HL-60 (cell line): ENCODE measurements at regions not wholly inside any gene's neighbourhood (a gene's known extent, or its start where the extent isn't known, plus 50 kb on each side); places are given as distances from the start of the nearest gene placed in this dataset.

Experiments
- DNase-seq, 2 experiments: peaks; one replicate each; pipeline ENCODE4 v3.0.0-alpha.2; 2010 to 2020; ENCODE audit warnings: low read depth in 1 of 2, low spot score in 1 of 2
- H3K27ac ChIP-seq: fragments of 250-450 bp; sonication (Bioruptor Pico); replicated peaks from 2 replicates; pipeline ENCODE4 v1.5.1; 2020; ENCODE audit warnings: mild to moderate bottlenecking, moderate library complexity
- H3K27me3 ChIP-seq: fragments of 250-450 bp; sonication (Bioruptor Pico); 2 replicates; pipeline ENCODE4 v1.5.1; 2021; ENCODE audit warnings: mild to moderate bottlenecking, moderate library complexity; ENCODE audit not compliant: insufficient read depth, poor library complexity, severe bottlenecking
- H3K4me3 ChIP-seq: replicated peaks from 2 replicates; pipeline ENCODE4 v1.5.1; 2011; ENCODE audit warnings: mild to moderate bottlenecking, control low read depth, low read length; ENCODE audit not compliant: insufficient read depth
- GABPA ChIP-seq: IDR thresholded peaks from 2 replicates; pipeline ENCODE4 v1.6.1; 2012; ENCODE audit warnings: low read depth
- POLR2AphosphoS5 ChIP-seq: IDR thresholded peaks from 2 replicates; pipeline ENCODE4 v1.6.1; 2012; ENCODE audit warnings: low read depth
- SPI1 ChIP-seq: IDR thresholded peaks from 2 replicates; pipeline ENCODE4 v1.6.1; 2012; ENCODE audit warnings: low read depth, mild to moderate bottlenecking, borderline replicate concordance
- TF ChIP-seq, protein P1 (sequence below): IDR thresholded peaks from one replicate; pipeline ENCODE4 v1.5.1; 2011; ENCODE audit warnings: low read length, control low read depth, inconsistent platforms; ENCODE audit not compliant: insufficient read depth
- TF ChIP-seq, protein P2 (sequence below): IDR thresholded peaks from 2 replicates; pipeline ENCODE4 v1.6.1; 2012; ENCODE audit warnings: low read depth; ENCODE audit not compliant: insufficient replicate concordance

DNA sequence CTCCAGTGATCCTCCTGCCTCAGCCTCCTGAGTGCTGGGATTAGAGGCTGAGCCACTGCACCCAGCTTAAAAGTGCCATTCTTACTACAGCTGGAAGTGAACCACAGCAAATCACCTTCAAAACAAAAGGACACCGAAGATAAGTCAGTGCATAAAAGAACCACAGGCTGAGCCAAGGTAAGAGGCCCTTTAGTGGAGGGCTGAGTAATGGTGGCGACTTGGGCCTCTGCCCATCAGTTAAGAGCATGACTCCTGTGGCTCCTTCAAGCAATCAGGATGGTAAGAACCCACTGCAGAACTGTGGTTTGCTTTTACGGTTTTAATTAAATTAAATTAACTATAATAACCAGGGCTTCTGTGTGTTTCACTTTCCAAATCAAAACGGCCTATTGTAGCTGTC, 75.1 kb downstream of the CTAGE1 start:
- H3K27me3 ChIP-seq, result peaks cover 14% of the 10 kb centered on the region
- TF ChIP-seq SPI1 (no peak), POLR2AphosphoS5 (no peak), GABPA (no peak)
- TF ChIP-seq, protein P1, sequence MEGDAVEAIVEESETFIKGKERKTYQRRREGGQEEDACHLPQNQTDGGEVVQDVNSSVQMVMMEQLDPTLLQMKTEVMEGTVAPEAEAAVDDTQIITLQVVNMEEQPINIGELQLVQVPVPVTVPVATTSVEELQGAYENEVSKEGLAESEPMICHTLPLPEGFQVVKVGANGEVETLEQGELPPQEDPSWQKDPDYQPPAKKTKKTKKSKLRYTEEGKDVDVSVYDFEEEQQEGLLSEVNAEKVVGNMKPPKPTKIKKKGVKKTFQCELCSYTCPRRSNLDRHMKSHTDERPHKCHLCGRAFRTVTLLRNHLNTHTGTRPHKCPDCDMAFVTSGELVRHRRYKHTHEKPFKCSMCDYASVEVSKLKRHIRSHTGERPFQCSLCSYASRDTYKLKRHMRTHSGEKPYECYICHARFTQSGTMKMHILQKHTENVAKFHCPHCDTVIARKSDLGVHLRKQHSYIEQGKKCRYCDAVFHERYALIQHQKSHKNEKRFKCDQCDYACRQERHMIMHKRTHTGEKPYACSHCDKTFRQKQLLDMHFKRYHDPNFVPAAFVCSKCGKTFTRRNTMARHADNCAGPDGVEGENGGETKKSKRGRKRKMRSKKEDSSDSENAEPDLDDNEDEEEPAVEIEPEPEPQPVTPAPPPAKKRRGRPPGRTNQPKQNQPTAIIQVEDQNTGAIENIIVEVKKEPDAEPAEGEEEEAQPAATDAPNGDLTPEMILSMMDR, result no peak
- TF ChIP-seq, protein P2, sequence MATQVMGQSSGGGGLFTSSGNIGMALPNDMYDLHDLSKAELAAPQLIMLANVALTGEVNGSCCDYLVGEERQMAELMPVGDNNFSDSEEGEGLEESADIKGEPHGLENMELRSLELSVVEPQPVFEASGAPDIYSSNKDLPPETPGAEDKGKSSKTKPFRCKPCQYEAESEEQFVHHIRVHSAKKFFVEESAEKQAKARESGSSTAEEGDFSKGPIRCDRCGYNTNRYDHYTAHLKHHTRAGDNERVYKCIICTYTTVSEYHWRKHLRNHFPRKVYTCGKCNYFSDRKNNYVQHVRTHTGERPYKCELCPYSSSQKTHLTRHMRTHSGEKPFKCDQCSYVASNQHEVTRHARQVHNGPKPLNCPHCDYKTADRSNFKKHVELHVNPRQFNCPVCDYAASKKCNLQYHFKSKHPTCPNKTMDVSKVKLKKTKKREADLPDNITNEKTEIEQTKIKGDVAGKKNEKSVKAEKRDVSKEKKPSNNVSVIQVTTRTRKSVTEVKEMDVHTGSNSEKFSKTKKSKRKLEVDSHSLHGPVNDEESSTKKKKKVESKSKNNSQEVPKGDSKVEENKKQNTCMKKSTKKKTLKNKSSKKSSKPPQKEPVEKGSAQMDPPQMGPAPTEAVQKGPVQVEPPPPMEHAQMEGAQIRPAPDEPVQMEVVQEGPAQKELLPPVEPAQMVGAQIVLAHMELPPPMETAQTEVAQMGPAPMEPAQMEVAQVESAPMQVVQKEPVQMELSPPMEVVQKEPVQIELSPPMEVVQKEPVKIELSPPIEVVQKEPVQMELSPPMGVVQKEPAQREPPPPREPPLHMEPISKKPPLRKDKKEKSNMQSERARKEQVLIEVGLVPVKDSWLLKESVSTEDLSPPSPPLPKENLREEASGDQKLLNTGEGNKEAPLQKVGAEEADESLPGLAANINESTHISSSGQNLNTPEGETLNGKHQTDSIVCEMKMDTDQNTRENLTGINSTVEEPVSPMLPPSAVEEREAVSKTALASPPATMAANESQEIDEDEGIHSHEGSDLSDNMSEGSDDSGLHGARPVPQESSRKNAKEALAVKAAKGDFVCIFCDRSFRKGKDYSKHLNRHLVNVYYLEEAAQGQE, result no peak
- DNase-seq, result no peak

DNA sequence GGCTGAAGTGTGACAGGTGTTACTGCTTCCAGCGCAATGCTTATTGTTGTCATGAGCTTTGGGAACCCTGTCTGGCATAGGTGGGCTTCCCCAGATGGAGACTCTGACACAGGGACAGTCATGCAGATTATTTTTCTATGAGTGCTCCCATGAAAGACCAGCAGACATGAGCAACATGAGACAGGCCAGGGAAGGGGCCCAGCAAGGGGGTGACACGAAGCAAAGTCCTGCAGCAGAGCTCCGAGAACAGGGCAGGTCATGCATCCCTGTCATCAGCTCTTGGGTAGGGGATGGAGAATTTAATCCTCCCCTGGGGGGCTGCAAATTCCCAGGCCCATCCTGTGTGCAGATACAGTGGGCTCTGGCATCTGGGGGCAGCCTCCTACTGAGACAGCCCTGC, 77.4 kb downstream of the CTAGE1 start:
- Histone ChIP-seq H3K4me3 (no peak overlapping the region), H3K27me3 (no peaks in the 10 kb centered on the region), H3K27ac (no peak overlapping the region)
- TF ChIP-seq, protein P2, result no peak
- TF ChIP-seq, protein P1, result no peak
- TF ChIP-seq POLR2AphosphoS5 (no peak), GABPA (no peak), SPI1 (no peak)
- DNase-seq, result no peak

More for the DNA sequence above, 75.1 kb downstream of the CTAGE1 start:
- H3K27ac ChIP-seq, result no peak overlapping the region
- H3K4me3 ChIP-seq, result no peak overlapping the region

DNA sequence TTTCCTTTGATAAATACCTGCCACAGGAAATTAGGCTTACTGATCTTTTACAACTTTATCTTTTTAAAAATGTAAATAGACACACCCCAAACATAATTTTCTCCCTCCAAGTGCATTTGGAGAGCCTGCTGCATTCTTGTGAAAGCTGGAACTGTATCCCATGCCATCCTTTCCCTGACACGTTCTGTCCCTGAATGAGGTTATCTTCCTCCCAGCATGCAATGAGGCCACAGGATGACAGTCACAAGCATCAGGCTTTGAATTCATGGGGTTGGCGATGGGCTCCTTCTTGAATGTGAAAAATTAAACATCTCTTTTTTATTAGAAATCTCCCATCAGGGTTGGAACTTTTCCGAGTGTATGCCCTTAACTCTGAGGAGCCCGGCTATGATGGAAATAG, 77.8 kb downstream of the CTAGE1 start:
- Histone ChIP-seq H3K4me3 (no peak overlapping the region), H3K27me3 (no peaks in the 10 kb centered on the region), H3K27ac (no peak overlapping the region)
- TF ChIP-seq SPI1, result no peak
- TF ChIP-seq, protein P1, result no peak
- no peak for DNase-seq

DNA sequence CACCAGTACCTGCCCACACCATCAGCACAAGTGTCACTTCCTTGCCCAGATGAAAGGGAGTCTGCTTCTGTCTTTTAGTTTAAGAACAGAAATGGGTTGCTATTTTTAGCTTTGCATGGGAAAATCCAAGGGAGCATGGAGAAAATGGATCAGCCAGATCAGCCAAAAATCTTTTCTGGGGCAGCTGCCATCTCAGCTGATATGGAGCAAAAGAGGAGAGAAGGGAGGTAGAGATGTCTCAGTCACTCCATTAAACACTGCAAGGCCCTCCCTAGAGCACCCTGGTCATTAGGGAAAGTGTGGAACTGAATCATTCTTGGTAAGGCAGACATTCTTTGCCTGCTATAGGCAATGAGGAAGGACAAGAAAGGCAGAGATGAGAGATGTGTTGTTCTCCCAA, 79.9 kb downstream of the CTAGE1 start:
- TF ChIP-seq GABPA (no peak), POLR2AphosphoS5 (no peak), SPI1 (no peak)
- TF ChIP-seq, protein P2, result no peak
- TF ChIP-seq, protein P1, result no peak
- Histone ChIP-seq H3K4me3 (no peak overlapping the region), H3K27me3 (no peaks in the 10 kb centered on the region), H3K27ac (no peak overlapping the region)
- no peak for DNase-seq
